IPS DF 6.9 (cell line): ENCODE measurements at regions not wholly inside any gene's neighbourhood (a gene's known extent, or its start where the extent isn't known, plus 50 kb on each side); places are given as distances from the start of the nearest gene placed in this dataset.
"Not testable (repeated sequence)": the region's sequence is repeated elsewhere in the genome, so short reads cannot be mapped to it uniquely, and the experiment has no call there.

Experiments
- DNase-seq: peaks from one replicate; pipeline ENCODE4 v3.0.0-alpha.2; 2013; ENCODE audit warnings: low read depth, low spot score
- H3K27ac ChIP-seq: one replicate; pipeline ENCODE4 v1.5.1; 2013; ENCODE audit warnings: low read length, control low read depth
- H3K27me3 ChIP-seq: 2 replicates; pipeline ENCODE4 v1.6.1; 2013; ENCODE audit warnings: mild to moderate bottlenecking, low read length; ENCODE audit not compliant: control insufficient read depth, insufficient read depth
- H3K36me3 ChIP-seq: 2 replicates; pipeline ENCODE4 v1.6.1; 2013; ENCODE audit warnings: low read length; ENCODE audit not compliant: control insufficient read depth, insufficient read depth
- H3K4me1 ChIP-seq: 2 replicates; pipeline ENCODE4 v1.6.1; 2013; ENCODE audit warnings: low read length; ENCODE audit not compliant: control insufficient read depth, insufficient read depth
- H3K4me3 ChIP-seq: 2 replicates; pipeline ENCODE4 v1.5.1; 2013; ENCODE audit warnings: mild to moderate bottlenecking, low read length
- H3K9me3 ChIP-seq: 2 replicates; pipeline ENCODE4 v1.6.1; 2013; ENCODE audit warnings: low read length, inconsistent platforms; ENCODE audit not compliant: control insufficient read depth, insufficient read depth
- WGBS: extraction: QIAGEN DNeasy Blood & Tissue Kit; methylation state at CpG from one replicate; pipeline ENCODE4 v1.1.7; 2013; ENCODE audit warnings: mixed read lengths, missing lambda C conversion rate; ENCODE audit not compliant: insufficient read length, insufficient coverage; 5-methylcytosine and 5-hydroxymethylcytosine counted together

GRCh38 chr2:12896318-12896982, 179.7 kb downstream of the TRIB2 start:
- Histone ChIP-seq H3K4me1 (no peaks in the 10 kb centered on the region), H3K36me3 (no peaks in the 10 kb centered on the region), H3K27me3 (no peaks in the 10 kb centered on the region), H3K4me3 (no peak overlapping the region), H3K27ac (no peak overlapping the region), H3K9me3 (no peaks in the 10 kb centered on the region)
- WGBS, result no CpG with 5 or more reads among the region's 4 CpGs
- DNase-seq, result no peak

- WGBS, result no CpG with 5 or more reads among the region's 1 CpG
Measured at GRCh38 chr2:12897181-12897580, 180.4 kb downstream of the TRIB2 start.

GRCh38 chr2:12903272-12903671, 186.5 kb downstream of the TRIB2 start:
- Histone ChIP-seq H3K27me3 (no peaks in the 10 kb centered on the region), H3K36me3 (no peaks in the 10 kb centered on the region), H3K4me3 (no peak overlapping the region), H3K4me1 (no peaks in the 10 kb centered on the region), H3K9me3 (no peaks in the 10 kb centered on the region), H3K27ac (no peak overlapping the region)
- DNase-seq, result no peak
- no CpG with 5 or more reads among the region's 2 CpGs for WGBS

More at GRCh38 chr2:12897181-12897580, 180.4 kb downstream of the TRIB2 start:
- Histone ChIP-seq H3K27ac (no peak overlapping the region), H3K9me3 (no peaks in the 10 kb centered on the region), H3K4me1 (no peaks in the 10 kb centered on the region), H3K27me3 (no peaks in the 10 kb centered on the region), H3K36me3 (no peaks in the 10 kb centered on the region), H3K4me3 (no peak overlapping the region)
- DNase-seq, result no peak

GRCh38 chr2:12910431-12910830, 193.7 kb downstream of the TRIB2 start:
- H3K36me3 ChIP-seq, result no peaks in the 10 kb centered on the region
- WGBS, result no CpG with 5 or more reads among the region's 2 CpGs
- no peak overlapping the region for H3K27ac ChIP-seq
- no peaks in the 10 kb centered on the region for H3K9me3 ChIP-seq
- no peaks in the 10 kb centered on the region for H3K27me3 ChIP-seq
- DNase-seq, result no peak
- H3K4me1 ChIP-seq, result no peaks in the 10 kb centered on the region
- no peak overlapping the region for H3K4me3 ChIP-seq

DNA sequence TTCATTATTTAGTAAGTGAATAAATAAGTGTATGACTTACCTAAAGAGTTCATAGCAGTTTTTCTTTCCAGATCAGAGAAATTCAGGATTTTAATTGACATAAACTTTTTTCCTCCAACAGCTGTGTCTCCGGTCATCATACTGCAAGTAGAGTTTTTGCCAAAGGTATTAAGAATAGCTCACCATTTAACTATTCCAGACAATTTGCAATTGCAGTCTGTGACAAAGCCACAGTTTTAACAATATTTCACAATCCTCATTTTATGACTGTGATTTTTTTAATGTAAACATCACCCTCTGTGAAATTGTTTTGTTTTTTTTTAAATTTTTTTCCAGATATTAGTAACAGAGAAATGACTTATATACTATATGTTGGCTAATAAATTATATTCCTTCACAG, 199.1 kb downstream of the TRIB2 start:
- DNase-seq, result no peak
- WGBS, result no CpG with 5 or more reads among the region's 1 CpG
- Histone ChIP-seq H3K27ac (no peak overlapping the region), H3K27me3 (no peaks in the 10 kb centered on the region), H3K4me1 (no peaks in the 10 kb centered on the region), H3K36me3 (no peaks in the 10 kb centered on the region), H3K9me3 (no peaks in the 10 kb centered on the region), H3K4me3 (no peak overlapping the region)

GRCh38 chr2:12918138-12918834, 201.6 kb downstream of the TRIB2 start:
- H3K27me3 ChIP-seq, result no peaks in the 10 kb centered on the region
- no peak for DNase-seq
- H3K36me3 ChIP-seq, result no peaks in the 10 kb centered on the region
- H3K9me3 ChIP-seq, result no peaks in the 10 kb centered on the region
- no peaks in the 10 kb centered on the region for H3K4me1 ChIP-seq
- H3K27ac ChIP-seq, result no peak overlapping the region
- WGBS, result no CpG with 5 or more reads among the region's 7 CpGs
- H3K4me3 ChIP-seq, result no peak overlapping the region

- H3K9me3 ChIP-seq, result no peaks in the 10 kb centered on the region
- no peaks in the 10 kb centered on the region for H3K27me3 ChIP-seq
- WGBS, result no CpG with 5 or more reads among the region's 7 CpGs
- H3K27ac ChIP-seq, result no peak overlapping the region
- no peaks in the 10 kb centered on the region for H3K4me1 ChIP-seq
- no peak overlapping the region for H3K4me3 ChIP-seq
- no peaks in the 10 kb centered on the region for H3K36me3 ChIP-seq
- no peak for DNase-seq
Measured at GRCh38 chr2:12918835-12919445, 202.2 kb downstream of the TRIB2 start.

- Histone ChIP-seq H3K9me3 (no peaks in the 10 kb centered on the region), H3K4me1 (no peaks in the 10 kb centered on the region), H3K27me3 (no peaks in the 10 kb centered on the region), H3K27ac (no peak overlapping the region), H3K36me3 (no peaks in the 10 kb centered on the region), H3K4me3 (no peak overlapping the region)
- no CpG with 5 or more reads among the region's 5 CpGs for whole genome bisulfite sequencing
- no peak for DNase-seq
Measured at GRCh38 chr2:12921321-12921720, 204.6 kb downstream of the TRIB2 start.

- DNase-seq, result no peak
- H3K36me3 ChIP-seq, result no peaks in the 10 kb centered on the region
- H3K4me3 ChIP-seq, result no peak overlapping the region
- H3K27ac ChIP-seq, result no peak overlapping the region
- WGBS, result no CpG with 5 or more reads among the region's 4 CpGs
- H3K4me1 ChIP-seq, result no peaks in the 10 kb centered on the region
- H3K9me3 ChIP-seq, result no peaks in the 10 kb centered on the region
- H3K27me3 ChIP-seq, result no peaks in the 10 kb centered on the region
Measured at GRCh38 chr2:12923907-12924610, 207.3 kb downstream of the TRIB2 start.

GRCh38 chr2:12926641-12927040, 209.9 kb downstream of the TRIB2 start:
- WGBS, result no CpG with 5 or more reads among the region's 37 CpGs
- not testable (repeated sequence) for H3K36me3 ChIP-seq

More at GRCh38 chr2:12926641-12927040, 209.9 kb downstream of the TRIB2 start:
- not testable (repeated sequence) for DNase-seq, H3K4me1 ChIP-seq, H3K27me3 ChIP-seq, H3K9me3 ChIP-seq, H3K4me3 ChIP-seq, H3K27ac ChIP-seq
